Panc1 (cell line): ENCODE measurements at regions not wholly inside any gene's neighbourhood (a gene's known extent, or its start where the extent isn't known, plus 50 kb on each side); places are given as distances from the start of the nearest gene placed in this dataset.

Source experiments
- ATAC-seq: fragments of 200-7000 bp; cut with Tn5 transposase; 2 replicates; pipeline ENCODE4 v1.9.1; 2020; ENCODE audit warnings: mild to moderate bottlenecking, moderate library complexity
- BruUV-seq: library from RNA; stranded (reverse); fragments of 400-500 nt; replicated peaks from 2 replicates; lab custom pipeline; 2021; lab: Mats Ljungman, UMichigan
- CTCF ChIA-PET: fragments of 300-600 bp; sonication (Branson Sonifier 250); formaldehyde crosslinking; loops from one replicate; lab custom pipeline; 2022; ENCODE audit warnings: antibody characterized with exemption; lab: Charles Lee
- POLR2A ChIA-PET: fragments of 300-600 bp; sonication (Branson Sonifier 250); formaldehyde crosslinking; loops from one replicate; lab custom pipeline; 2022; ENCODE audit warnings: antibody characterized with exemption; lab: Charles Lee
- DNase-seq: peaks from one replicate; pipeline ENCODE4 v3.0.0-alpha.2; 2010; ENCODE audit warnings: low read depth, low spot score
- H3K27ac ChIP-seq: 2 replicates; pipeline ENCODE4 v1.5.1; 2011; ENCODE audit warnings: mild to moderate bottlenecking, low read length, inconsistent platforms
- H3K27me3 ChIP-seq: fragments of 200-500 bp; sonication (Bioruptor generic); 2 replicates; pipeline ENCODE4 v1.6.0; 2014; ENCODE audit warnings: low read length, inconsistent platforms; ENCODE audit not compliant: control insufficient read depth, insufficient read depth
- H3K36me3 ChIP-seq: fragments of 200-500 bp; sonication (Bioruptor generic); 2 replicates; pipeline ENCODE4 v1.5.1; 2014; ENCODE audit warnings: inconsistent platforms, mild to moderate bottlenecking, low read length, moderate library complexity; ENCODE audit not compliant: control insufficient read depth, insufficient read depth
- H3K4me1 ChIP-seq: 2 replicates; pipeline ENCODE4 v1.5.1; 2011; ENCODE audit warnings: inconsistent platforms, mild to moderate bottlenecking, low read length, moderate library complexity; ENCODE audit not compliant: control insufficient read depth, insufficient read depth
- H3K4me3 ChIP-seq, 2 experiments: 2 replicates each; pipeline ENCODE4 v1.5.1; 2011 to 2012; ENCODE audit warnings: low read depth in 2 of 2, low read length in 2 of 2, mild to moderate bottlenecking in 2 of 2, inconsistent platforms in 1 of 2, moderate library complexity in 1 of 2
- H3K9me3 ChIP-seq: fragments of 200-500 bp; sonication (Bioruptor generic); 2 replicates; pipeline ENCODE4 v1.5.1; 2014; ENCODE audit warnings: low read depth, mild to moderate bottlenecking, inconsistent platforms, low read length, moderate library complexity; ENCODE audit not compliant: control insufficient read depth, insufficient read depth
- POLR2AphosphoS5 ChIP-seq: IDR thresholded peaks from 2 replicates; pipeline ENCODE4 v1.6.1; 2012; ENCODE audit warnings: mild to moderate bottlenecking, low read depth, low read length, moderate library complexity
- SIN3A ChIP-seq: IDR thresholded peaks from 2 replicates; pipeline ENCODE4 v1.6.1; 2012; ENCODE audit warnings: low read depth, mild to moderate bottlenecking, low read length, moderate library complexity, borderline replicate concordance; ENCODE audit not compliant: insufficient read depth
- TCF7L2 ChIP-seq: IDR thresholded peaks from 2 replicates; pipeline ENCODE4 v1.6.1; 2011; ENCODE audit warnings: mild to moderate bottlenecking, low read depth, low read length, inconsistent platforms
- in situ Hi-C: cut with HindIII; loops from 2 replicates; pipeline ENCODE4 v1.10.0; 2016; ENCODE audit warnings: low sequenced_read_pairs, low pct_unique_long_range_greater_than_20kb
- intact Hi-C: fragments of 100-400 bp; cut with micrococcal nuclease; formaldehyde crosslinking; loops from one replicate; pipeline ENCODE4 v1.10.0; 2022; ENCODE audit not compliant: unreplicated experiment
- TF ChIP-seq, protein P1 (sequence below): fragments of 450-650 bp; IDR thresholded peaks from 2 replicates; pipeline ENCODE4 v1.5.1; 2017; ENCODE audit warnings: mild to moderate bottlenecking
- TF ChIP-seq, protein P2 (sequence below), 2 experiments: IDR thresholded peaks; 2 replicates each; pipeline ENCODE4 v1.6.1; 2011 to 2012; ENCODE audit warnings: low read depth in 2 of 2, control low read depth in 1 of 2, low read length in 1 of 2, mild to moderate bottlenecking in 1 of 2, moderate library complexity in 1 of 2; ENCODE audit not compliant: insufficient read depth in 1 of 2

- Histone ChIP-seq H3K9me3 (peaks cover 12% of the 10 kb centered on the region), H3K27me3 (no peaks in the 10 kb centered on the region), H3K27ac (no peak overlapping the region), H3K4me1 (no peaks in the 10 kb centered on the region), H3K36me3 (no peaks in the 10 kb centered on the region), H3K4me3 (no peak overlapping the region)
- DNase-seq, result no peak
- TF ChIP-seq, protein P1, sequence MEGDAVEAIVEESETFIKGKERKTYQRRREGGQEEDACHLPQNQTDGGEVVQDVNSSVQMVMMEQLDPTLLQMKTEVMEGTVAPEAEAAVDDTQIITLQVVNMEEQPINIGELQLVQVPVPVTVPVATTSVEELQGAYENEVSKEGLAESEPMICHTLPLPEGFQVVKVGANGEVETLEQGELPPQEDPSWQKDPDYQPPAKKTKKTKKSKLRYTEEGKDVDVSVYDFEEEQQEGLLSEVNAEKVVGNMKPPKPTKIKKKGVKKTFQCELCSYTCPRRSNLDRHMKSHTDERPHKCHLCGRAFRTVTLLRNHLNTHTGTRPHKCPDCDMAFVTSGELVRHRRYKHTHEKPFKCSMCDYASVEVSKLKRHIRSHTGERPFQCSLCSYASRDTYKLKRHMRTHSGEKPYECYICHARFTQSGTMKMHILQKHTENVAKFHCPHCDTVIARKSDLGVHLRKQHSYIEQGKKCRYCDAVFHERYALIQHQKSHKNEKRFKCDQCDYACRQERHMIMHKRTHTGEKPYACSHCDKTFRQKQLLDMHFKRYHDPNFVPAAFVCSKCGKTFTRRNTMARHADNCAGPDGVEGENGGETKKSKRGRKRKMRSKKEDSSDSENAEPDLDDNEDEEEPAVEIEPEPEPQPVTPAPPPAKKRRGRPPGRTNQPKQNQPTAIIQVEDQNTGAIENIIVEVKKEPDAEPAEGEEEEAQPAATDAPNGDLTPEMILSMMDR, result no peak
- no peak for TF ChIP-seq POLR2AphosphoS5
- TF ChIP-seq TCF7L2, result no peak
- TF ChIP-seq SIN3A, result no peak
- TF ChIP-seq, protein P2, sequence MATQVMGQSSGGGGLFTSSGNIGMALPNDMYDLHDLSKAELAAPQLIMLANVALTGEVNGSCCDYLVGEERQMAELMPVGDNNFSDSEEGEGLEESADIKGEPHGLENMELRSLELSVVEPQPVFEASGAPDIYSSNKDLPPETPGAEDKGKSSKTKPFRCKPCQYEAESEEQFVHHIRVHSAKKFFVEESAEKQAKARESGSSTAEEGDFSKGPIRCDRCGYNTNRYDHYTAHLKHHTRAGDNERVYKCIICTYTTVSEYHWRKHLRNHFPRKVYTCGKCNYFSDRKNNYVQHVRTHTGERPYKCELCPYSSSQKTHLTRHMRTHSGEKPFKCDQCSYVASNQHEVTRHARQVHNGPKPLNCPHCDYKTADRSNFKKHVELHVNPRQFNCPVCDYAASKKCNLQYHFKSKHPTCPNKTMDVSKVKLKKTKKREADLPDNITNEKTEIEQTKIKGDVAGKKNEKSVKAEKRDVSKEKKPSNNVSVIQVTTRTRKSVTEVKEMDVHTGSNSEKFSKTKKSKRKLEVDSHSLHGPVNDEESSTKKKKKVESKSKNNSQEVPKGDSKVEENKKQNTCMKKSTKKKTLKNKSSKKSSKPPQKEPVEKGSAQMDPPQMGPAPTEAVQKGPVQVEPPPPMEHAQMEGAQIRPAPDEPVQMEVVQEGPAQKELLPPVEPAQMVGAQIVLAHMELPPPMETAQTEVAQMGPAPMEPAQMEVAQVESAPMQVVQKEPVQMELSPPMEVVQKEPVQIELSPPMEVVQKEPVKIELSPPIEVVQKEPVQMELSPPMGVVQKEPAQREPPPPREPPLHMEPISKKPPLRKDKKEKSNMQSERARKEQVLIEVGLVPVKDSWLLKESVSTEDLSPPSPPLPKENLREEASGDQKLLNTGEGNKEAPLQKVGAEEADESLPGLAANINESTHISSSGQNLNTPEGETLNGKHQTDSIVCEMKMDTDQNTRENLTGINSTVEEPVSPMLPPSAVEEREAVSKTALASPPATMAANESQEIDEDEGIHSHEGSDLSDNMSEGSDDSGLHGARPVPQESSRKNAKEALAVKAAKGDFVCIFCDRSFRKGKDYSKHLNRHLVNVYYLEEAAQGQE (IDR thresholded peaks at IDR 0.05; ENCODE audit: insufficient read depth in 1 of 2, low read depth in 2 of 2, low read length in 1 of 2), result no peak
- ChIA-PET CTCF (no interaction called here), POLR2A (no interaction called here)
- intact Hi-C loops, result no loop called here
- in situ Hi-C loops, result no loop called here
- BruUV-seq, result no TSS peak
- ATAC-seq, result no peak
These were observed 519.3 kb upstream of the SOX11 start for GRCh38 chr2:5172923-5173322.

- ChIA-PET POLR2A (no interaction called here), CTCF (no interaction called here)
- no peaks in the 10 kb centered on the region for H3K36me3 ChIP-seq
- DNase-seq, result no peak
- in situ Hi-C loops, result no loop called here
- no peak overlapping the region for H3K4me3 ChIP-seq
- H3K27me3 ChIP-seq, result no peaks in the 10 kb centered on the region
- H3K9me3 ChIP-seq, result peaks cover 12% of the 10 kb centered on the region
- no peak for ATAC-seq
- TF ChIP-seq, protein P2 (IDR thresholded peaks at IDR 0.05; ENCODE audit: insufficient read depth in 1 of 2, low read depth in 2 of 2, low read length in 1 of 2), result no peak
- TF ChIP-seq TCF7L2, result no peak
- TF ChIP-seq, protein P1, result no peak
- TF ChIP-seq POLR2AphosphoS5, result no peak
- no TSS peak for BruUV-seq
- no peak overlapping the region for H3K27ac ChIP-seq
- H3K4me1 ChIP-seq, result no peaks in the 10 kb centered on the region
- intact Hi-C loops, result no loop called here
These were observed 518.2 kb upstream of the SOX11 start for GRCh38 chr2:5173876-5174535.
